Right renal cortex interstitium (tissue), 3 donors: ENCODE measurements at regions not wholly inside any gene's neighbourhood (a gene's known extent, or its start where the extent isn't known, plus 50 kb on each side); places are given as distances from the start of the nearest gene placed in this dataset.
"Not testable (repeated sequence)": the region's sequence is repeated elsewhere in the genome, so short reads cannot be mapped to it uniquely, and the experiment has no call there.

Source experiments
- DNase-seq, 3 donors: peaks; one replicate each; pipeline ENCODE4 v3.0.0-alpha.2; 2013; ENCODE audit warnings: low read depth in 3 of 3, low spot score in 2 of 3

DNA sequence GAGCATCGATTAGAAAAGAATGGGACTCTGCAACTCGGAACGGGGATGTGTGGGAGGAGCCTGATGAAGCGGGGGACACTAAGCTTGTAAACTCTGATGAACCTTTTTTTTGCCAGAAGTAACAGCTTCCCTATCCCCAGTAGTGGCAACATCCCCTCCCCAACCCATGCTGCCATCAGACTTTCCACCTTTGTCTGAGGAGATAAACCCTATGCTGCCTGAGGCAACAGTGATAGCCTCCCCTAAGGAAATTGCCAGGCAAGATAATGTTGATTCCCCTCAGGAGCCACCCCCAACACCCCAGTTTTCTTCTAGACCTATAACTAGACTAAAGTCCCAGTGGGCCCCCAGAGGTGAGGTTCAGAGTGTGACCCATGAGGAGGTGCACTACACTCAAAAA is 173.7 kb downstream of the AKR1D1 start:
- no peak for DNase-seq

DNA sequence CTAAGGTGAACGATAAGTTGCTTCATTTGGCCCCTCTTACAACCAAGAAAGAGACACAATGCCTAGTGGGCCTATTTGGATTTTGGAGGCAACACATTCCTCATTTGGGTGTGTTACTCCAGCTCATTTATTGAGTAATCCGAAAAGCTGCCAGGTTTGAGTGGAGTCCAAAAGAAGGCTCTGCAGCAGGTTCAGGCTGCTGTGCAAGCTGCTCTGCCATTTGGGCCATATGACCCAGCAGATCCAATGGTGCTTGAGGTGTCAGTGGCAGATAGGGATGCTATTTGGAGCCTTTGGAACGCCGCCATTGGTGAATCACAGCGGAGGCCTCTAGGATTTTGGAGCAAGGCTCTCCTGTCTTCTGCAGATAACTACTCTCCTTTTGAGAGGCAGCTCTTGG is 176.4 kb downstream of the AKR1D1 start:
- not testable (repeated sequence) for DNase-seq

GRCh38 chr7:138254444-138254843 is 178.2 kb downstream of the AKR1D1 start:
- no peak for DNase-seq

- peak in 1 of 3 donors; percentile 20 for DNase-seq
Measured at GRCh38 chr7:138257459-138258196, 181.4 kb downstream of the AKR1D1 start.

- no peak for DNase-seq
Measured at GRCh38 chr7:138258197-138258559, 181.9 kb downstream of the AKR1D1 start.

GRCh38 chr7:138259675-138260074 is 183.4 kb downstream of the AKR1D1 start:
- no peak for DNase-seq

GRCh38 chr7:138267934-138268333 is 191.7 kb downstream of the AKR1D1 start:
- no peak for DNase-seq

GRCh38 chr7:138276891-138277290 is 183.2 kb upstream of the TRIM24 start:
- no peak for DNase-seq

DNA sequence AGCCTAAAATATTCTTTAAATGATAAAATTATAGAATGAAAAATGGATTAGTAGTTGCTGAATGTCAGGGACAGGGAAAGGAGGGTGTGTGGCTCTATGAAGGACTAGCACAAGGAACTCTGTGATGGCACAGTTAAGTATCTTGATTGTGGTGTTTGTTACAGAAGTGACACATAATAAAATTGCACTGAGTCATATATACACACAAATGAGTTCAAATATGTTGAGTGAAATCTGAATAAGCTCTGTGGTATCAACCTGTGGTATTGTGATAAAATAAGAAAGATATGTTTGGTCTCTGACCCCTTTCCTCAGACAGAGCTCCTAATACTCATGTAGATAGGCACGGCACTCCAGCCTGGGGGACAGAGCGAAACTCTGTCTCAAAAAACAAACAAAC is 181.5 kb upstream of the TRIM24 start:
- DNase-seq, result no peak

DNA sequence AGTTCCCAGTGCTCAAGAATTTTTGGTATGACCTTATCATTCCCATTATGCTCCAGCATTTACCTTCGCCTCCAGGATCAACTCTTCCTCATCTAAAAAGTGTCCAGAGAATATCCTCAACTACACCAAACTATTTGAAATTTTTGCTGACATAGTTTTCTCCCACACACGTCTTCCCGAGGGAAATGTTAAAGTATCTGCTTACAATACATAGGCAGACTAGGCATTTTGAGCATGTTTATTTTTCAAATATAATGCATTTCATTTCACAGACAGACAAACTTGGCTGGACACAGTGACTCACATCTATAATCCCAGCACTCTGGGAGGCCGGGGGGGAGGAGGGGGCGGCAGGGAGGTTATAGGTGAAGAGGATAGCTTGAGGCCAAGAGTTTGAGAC is 177.1 kb upstream of the TRIM24 start:
- DNase-seq, result no peak

DNA sequence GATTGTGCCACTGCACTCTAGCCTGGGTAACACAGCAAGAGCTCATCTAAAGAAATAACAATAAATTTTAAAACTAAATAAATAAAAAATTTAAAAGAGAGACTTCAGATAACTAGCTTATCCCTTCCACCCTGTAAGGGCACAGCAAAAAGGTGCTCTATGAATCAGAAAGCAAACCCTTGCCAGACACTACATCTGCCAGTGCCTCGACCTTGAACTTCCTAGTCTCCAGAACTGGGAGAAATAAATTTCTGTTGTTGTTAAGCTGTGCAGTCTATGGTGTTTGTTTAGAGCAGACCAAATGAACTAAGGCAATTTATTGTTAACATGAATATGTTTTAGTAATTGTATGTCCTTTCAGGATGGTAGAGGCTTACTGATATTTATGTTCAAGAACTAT is 174.9 kb upstream of the TRIM24 start:
- DNase-seq, result no peak

DNA sequence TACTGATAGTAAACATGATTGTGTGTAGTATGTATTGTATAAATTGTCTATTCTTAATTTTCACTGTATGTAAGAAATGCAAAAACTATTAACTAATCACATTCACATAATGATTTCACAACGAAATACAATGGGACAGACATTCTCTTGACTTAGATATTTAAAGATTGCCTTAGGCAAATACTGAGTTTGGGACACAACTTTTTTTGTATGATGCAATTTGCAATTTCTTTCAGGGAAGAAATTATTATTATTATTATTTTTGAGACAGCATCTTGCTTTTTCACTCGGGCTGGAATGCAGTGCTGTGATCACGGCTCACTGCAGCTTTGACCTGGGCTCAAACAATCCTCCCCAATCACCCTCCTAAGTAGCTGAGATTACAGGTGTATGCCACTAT is 173.2 kb upstream of the TRIM24 start:
- no peak for DNase-seq

- no peak for DNase-seq
Measured at GRCh38 chr7:138287549-138287948, 172.5 kb upstream of the TRIM24 start.

- no peak for DNase-seq
Measured at GRCh38 chr7:138289082-138289481, 171.0 kb upstream of the TRIM24 start.

DNA sequence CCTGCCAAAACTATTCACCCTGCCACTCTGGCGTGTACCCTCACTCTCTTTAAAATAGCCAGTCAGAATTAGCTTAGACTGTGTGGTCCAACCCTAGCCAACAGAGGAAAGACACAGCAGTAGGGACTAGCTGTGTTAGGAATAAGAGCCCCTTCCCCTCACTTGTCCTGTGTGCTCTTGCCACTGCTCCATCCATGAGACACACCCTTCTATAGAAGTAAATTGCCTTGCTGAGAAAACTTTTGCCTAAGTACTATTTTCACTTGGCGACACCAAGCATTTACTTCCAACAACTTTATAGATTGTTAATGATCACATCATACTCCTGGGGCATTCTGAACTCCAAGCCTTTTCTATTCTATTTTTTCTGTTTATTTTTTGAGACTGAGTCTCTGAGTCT is 170.2 kb upstream of the TRIM24 start:
- DNase-seq, result no peak

- no peak for DNase-seq
Measured at GRCh38 chr7:138292951-138293350, 167.1 kb upstream of the TRIM24 start.

DNA sequence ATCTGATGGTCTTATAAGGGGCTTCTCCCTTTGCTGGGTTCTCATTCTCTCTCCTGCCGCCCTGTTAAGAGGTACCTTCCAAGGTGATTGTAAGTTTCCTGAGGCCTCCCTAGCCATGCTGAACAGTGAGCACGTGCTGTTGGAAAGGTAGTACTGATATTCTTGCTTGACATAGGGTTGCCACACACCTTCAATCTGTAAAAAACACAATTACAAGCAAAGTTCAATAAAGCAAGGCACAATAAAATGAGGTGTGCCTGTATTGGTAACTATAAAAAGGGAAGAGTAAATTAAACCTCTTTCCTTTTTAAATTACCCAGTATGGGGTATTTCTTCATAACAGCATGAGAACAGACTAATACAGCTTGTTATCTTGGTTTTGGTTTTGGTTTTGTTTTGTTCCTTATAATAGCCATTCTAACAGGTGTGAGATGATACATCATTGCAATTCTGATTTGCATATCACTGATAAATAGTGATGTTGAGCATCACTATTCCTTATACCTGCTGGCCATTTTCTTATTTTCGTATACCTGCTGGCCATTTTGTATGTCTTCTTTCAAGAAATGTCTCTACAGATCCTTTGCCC is 164.9 kb upstream of the TRIM24 start:
- no peak for DNase-seq

GRCh38 chr7:138297526-138297925 is 162.5 kb upstream of the TRIM24 start:
- no peak for DNase-seq

- no peak for DNase-seq
Measured at GRCh38 chr7:138299066-138299465, 161.0 kb upstream of the TRIM24 start.

DNA sequence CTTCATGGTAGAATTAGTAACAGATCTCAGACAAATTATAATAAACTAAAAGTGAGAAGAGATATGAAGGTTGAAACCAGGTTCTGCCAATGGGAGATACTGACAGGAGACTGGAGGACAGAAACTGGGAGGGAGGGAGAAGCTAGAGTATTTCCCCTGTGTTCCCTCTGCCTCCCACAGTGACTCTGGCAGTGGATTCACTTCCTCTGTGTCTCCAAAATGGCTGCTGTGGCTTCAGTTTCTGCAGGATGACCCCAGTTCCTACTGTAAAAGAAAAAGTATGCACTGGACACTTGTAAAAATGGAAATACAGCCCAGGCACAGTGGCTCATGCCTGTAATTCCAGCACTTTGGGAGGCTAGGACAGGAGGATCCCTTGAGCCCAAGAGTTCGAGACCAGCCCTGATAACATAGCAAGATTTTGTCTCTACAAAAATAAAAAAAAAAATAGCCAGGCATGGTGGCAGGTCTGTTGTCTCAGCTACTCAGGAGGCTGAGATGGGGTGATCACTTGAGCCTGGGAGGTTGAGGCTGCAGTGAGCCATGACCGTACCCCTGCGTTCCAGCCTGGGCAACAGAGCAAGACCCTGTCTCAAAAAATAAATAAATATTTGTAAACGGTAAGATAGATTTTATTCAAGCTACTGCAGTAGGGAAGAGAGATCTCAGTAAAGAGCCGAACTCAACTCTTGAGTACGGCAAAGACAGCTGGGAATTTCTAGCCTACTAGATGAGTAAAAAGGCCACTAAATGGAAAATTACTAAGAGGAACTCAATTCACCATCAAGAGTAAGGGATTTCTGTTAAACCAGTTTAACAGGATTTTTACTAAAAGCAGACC is 156.6 kb upstream of the TRIM24 start:
- no peak for DNase-seq

- no peak for DNase-seq
Measured at GRCh38 chr7:138304071-138304320, 156.1 kb upstream of the TRIM24 start.

GRCh38 chr7:138307633-138308032 is 152.4 kb upstream of the TRIM24 start:
- no peak for DNase-seq
